ENCODE measurements at regions not wholly inside any gene's neighbourhood (a gene's known extent, or its start where the extent isn't known, plus 50 kb on each side); places are given as distances from the start of the nearest gene placed in this dataset.

GRCh38 chr12:77553976-77554619 lies 276.6 kb upstream of the NAV3 start:
- no peak for TF ChIP-seq CTCF (IDR thresholded peaks at IDR 0.05)
- TF ChIP-seq POLR2A (IDR thresholded peaks at IDR 0.05) = no peak
